Subcutaneous abdominal adipose tissue (tissue), 5 donors: ENCODE measurements at regions not wholly inside any gene's neighbourhood (a gene's known extent, or its start where the extent isn't known, plus 50 kb on each side); places are given as distances from the start of the nearest gene placed in this dataset.

ENCODE experiments used
- H3K27ac ChIP-seq: one replicate; pipeline ENCODE4 v1.7.0; 2013; ENCODE audit warnings: low read depth, mild to moderate bottlenecking, inconsistent platforms, low read length, moderate library complexity
- H3K27me3 ChIP-seq, 5 donors: one replicate each; pipeline ENCODE4 v1.7.0; 2013; ENCODE audit warnings: low read length in 5 of 5, inconsistent platforms in 1 of 5; ENCODE audit not compliant: control insufficient read depth in 5 of 5, insufficient read depth in 4 of 5
- H3K36me3 ChIP-seq, 5 donors: one replicate each; pipeline ENCODE4 v1.7.0; 2013; ENCODE audit warnings: low read length in 5 of 5; ENCODE audit not compliant: control insufficient read depth in 5 of 5, insufficient read depth in 5 of 5
- H3K4me1 ChIP-seq, 5 donors: one replicate each; pipeline ENCODE4 v1.7.0; 2013; ENCODE audit warnings: low read length in 5 of 5, mild to moderate bottlenecking in 3 of 5, moderate library complexity in 1 of 5; ENCODE audit not compliant: control insufficient read depth in 5 of 5, insufficient read depth in 5 of 5
- H3K4me3 ChIP-seq, 5 donors: one replicate each; pipeline ENCODE4 v1.7.0; 2013; ENCODE audit warnings: low read length in 5 of 5, low read depth in 1 of 5
- H3K9ac ChIP-seq, 5 donors: one replicate each; pipeline ENCODE4 v1.7.0; 2013; ENCODE audit warnings: low read length in 5 of 5, mild to moderate bottlenecking in 4 of 5, moderate library complexity in 3 of 5
- H3K9me3 ChIP-seq, 5 donors: one replicate each; pipeline ENCODE4 v1.7.0; 2013; ENCODE audit warnings: low read length in 5 of 5; ENCODE audit not compliant: control insufficient read depth in 5 of 5
- donor health status: healthy.
- donor health status: healthy.
- donor health status: healthy.
- donor health status: healthy.
- donor health status: healthy.

- no peak overlapping the region for H3K9ac ChIP-seq
- no peaks in the 10 kb centered on the region for H3K36me3 ChIP-seq
- no peak overlapping the region for H3K4me3 ChIP-seq
- H3K9me3 ChIP-seq = peaks cover 0 to 3% (median 0%) of the 10 kb centered on the region in 5 donors
- peaks cover 0 to 4% (median 2%) of the 10 kb centered on the region in 5 donors for H3K27me3 ChIP-seq
- no peak overlapping the region for H3K27ac ChIP-seq
- no peaks in the 10 kb centered on the region for H3K4me1 ChIP-seq
Measured at GRCh38 chr1:5238351-5239130, 584.1 kb downstream of the AJAP1 start.

- Histone ChIP-seq H3K9ac (no peak overlapping the region), H3K27ac (no peak overlapping the region), H3K9me3 (peaks cover 0 to 11% (median 6%) of the 10 kb centered on the region in 5 donors), H3K4me3 (no peak overlapping the region), H3K36me3 (no peaks in the 10 kb centered on the region), H3K27me3 (no peaks in the 10 kb centered on the region), H3K4me1 (no peaks in the 10 kb centered on the region)
Measured at GRCh38 chr1:5235355-5235899, 581.0 kb downstream of the AJAP1 start.

- Histone ChIP-seq H3K4me3 (no peak overlapping the region), H3K9me3 (peaks cover 0 to 11% (median 6%) of the 10 kb centered on the region in 5 donors), H3K4me1 (no peaks in the 10 kb centered on the region), H3K27me3 (no peaks in the 10 kb centered on the region), H3K27ac (no peak overlapping the region), H3K36me3 (no peaks in the 10 kb centered on the region), H3K9ac (no peak overlapping the region)
Measured at GRCh38 chr1:5232537-5232936, 578.1 kb downstream of the AJAP1 start.

- H3K9me3 ChIP-seq = peaks cover 0 to 11% (median 6%) of the 10 kb centered on the region in 5 donors
- no peak overlapping the region for H3K9ac ChIP-seq
- H3K27ac ChIP-seq = no peak overlapping the region
- no peaks in the 10 kb centered on the region for H3K36me3 ChIP-seq
- H3K4me3 ChIP-seq = no peak overlapping the region
- peaks cover 0 to 5% (median 2%) of the 10 kb centered on the region in 5 donors for H3K27me3 ChIP-seq
- H3K4me1 ChIP-seq = no peaks in the 10 kb centered on the region
Measured at GRCh38 chr1:5231541-5232315, 577.3 kb downstream of the AJAP1 start.

GRCh38 chr1:5227114-5227513 lies 572.7 kb downstream of the AJAP1 start:
- no peaks in the 10 kb centered on the region for H3K36me3 ChIP-seq
- H3K4me1 ChIP-seq = no peaks in the 10 kb centered on the region
- H3K9me3 ChIP-seq = no peaks in the 10 kb centered on the region
- no peak overlapping the region for H3K9ac ChIP-seq
- no peak overlapping the region for H3K4me3 ChIP-seq
- no peak overlapping the region for H3K27ac ChIP-seq
- peaks cover 0 to 21% (median 8%) of the 10 kb centered on the region in 5 donors for H3K27me3 ChIP-seq

GRCh38 chr1:5225707-5226704 lies 571.6 kb downstream of the AJAP1 start:
- H3K27ac ChIP-seq = no peak overlapping the region
- H3K9me3 ChIP-seq = no peaks in the 10 kb centered on the region
- H3K27me3 ChIP-seq = peaks cover 0 to 21% (median 8%) of the 10 kb centered on the region in 5 donors
- H3K4me3 ChIP-seq = no peak overlapping the region
- no peak overlapping the region for H3K9ac ChIP-seq
- no peaks in the 10 kb centered on the region for H3K4me1 ChIP-seq
- H3K36me3 ChIP-seq = no peaks in the 10 kb centered on the region

GRCh38 chr1:5223206-5223605 lies 568.8 kb downstream of the AJAP1 start:
- Histone ChIP-seq H3K4me3 (no peak overlapping the region), H3K9ac (no peak overlapping the region), H3K36me3 (no peaks in the 10 kb centered on the region), H3K9me3 (peaks cover 0 to 5% (median 0%) of the 10 kb centered on the region in 5 donors), H3K27me3 (peaks cover 0 to 24% (median 10%) of the 10 kb centered on the region in 5 donors), H3K27ac (no peak overlapping the region), H3K4me1 (no peaks in the 10 kb centered on the region)

- H3K9me3 ChIP-seq = peaks cover 0 to 5% (median 0%) of the 10 kb centered on the region in 5 donors
- H3K27ac ChIP-seq = no peak overlapping the region
Measured at GRCh38 chr1:5222626-5223025, 568.2 kb downstream of the AJAP1 start.

GRCh38 chr1:5221451-5221850 lies 567.0 kb downstream of the AJAP1 start:
- H3K27ac ChIP-seq = no peak overlapping the region

More at GRCh38 chr1:5222626-5223025, 568.2 kb downstream of the AJAP1 start:
- no peaks in the 10 kb centered on the region for H3K4me1 ChIP-seq
- no peak overlapping the region for H3K4me3 ChIP-seq
- no peaks in the 10 kb centered on the region for H3K36me3 ChIP-seq
- H3K9ac ChIP-seq = no peak overlapping the region
- H3K27me3 ChIP-seq = peaks cover 0 to 27% (median 16%) of the 10 kb centered on the region in 5 donors

More at GRCh38 chr1:5221451-5221850, 567.0 kb downstream of the AJAP1 start:
- Histone ChIP-seq H3K27me3 (peaks cover 0 to 22% (median 11%) of the 10 kb centered on the region in 5 donors), H3K4me3 (no peak overlapping the region), H3K9me3 (peaks cover 0 to 5% (median 0%) of the 10 kb centered on the region in 5 donors), H3K4me1 (no peaks in the 10 kb centered on the region), H3K9ac (no peak overlapping the region), H3K36me3 (no peaks in the 10 kb centered on the region)
